OCI-M1 (cell line): ENCODE measurements at regions not wholly inside any gene's neighbourhood (a gene's known extent, or its start where the extent isn't known, plus 50 kb on each side); places are given as distances from the start of the nearest gene placed in this dataset.

ENCODE experiments used
- DNase-seq: peaks from one replicate; lab custom pipeline; 2025; lab: John Stamatoyannopoulos, UW

GRCh38 chr2:128380061-128380889, 61.6 kb upstream of the HS6ST1 start:
- no peak for DNase-seq

- DNase-seq, result no peak
Measured at GRCh38 chr2:128380961-128381938, 62.6 kb upstream of the HS6ST1 start.

- no peak for DNase-seq
Measured at GRCh38 chr2:128384446-128384845, 65.8 kb upstream of the HS6ST1 start.

- DNase-seq, result no peak
Measured at GRCh38 chr2:128384956-128385355, 66.3 kb upstream of the HS6ST1 start.

GRCh38 chr2:128385365-128385764, 66.7 kb upstream of the HS6ST1 start:
- DNase-seq, result no peak

GRCh38 chr2:128386066-128386465, 67.4 kb upstream of the HS6ST1 start:
- DNase-seq, result no peak

- no peak for DNase-seq
Measured at GRCh38 chr2:128388499-128388941, 69.9 kb upstream of the HS6ST1 start.

GRCh38 chr2:128389388-128390086, 70.9 kb upstream of the HS6ST1 start:
- no peak for DNase-seq

- DNase-seq, result no peak
Measured at GRCh38 chr2:128390256-128390990, 71.8 kb upstream of the HS6ST1 start.

- no peak for DNase-seq
Measured at GRCh38 chr2:128390991-128391630, 72.4 kb upstream of the HS6ST1 start.

GRCh38 chr2:128391679-128392078, 73.0 kb upstream of the HS6ST1 start:
- peak; percentile 30 for DNase-seq

- DNase-seq, result no peak
Measured at GRCh38 chr2:128392207-128392606, 73.5 kb upstream of the HS6ST1 start.

- DNase-seq, result peak; percentile 18
Measured at GRCh38 chr2:128394007-128394730, 75.5 kb upstream of the HS6ST1 start.

GRCh38 chr2:128395196-128395595, 76.5 kb upstream of the HS6ST1 start:
- DNase-seq, result no peak

GRCh38 chr2:128395640-128396499, 77.2 kb upstream of the HS6ST1 start:
- no peak for DNase-seq

- no peak for DNase-seq
Measured at GRCh38 chr2:128396500-128396891, 77.8 kb upstream of the HS6ST1 start.

GRCh38 chr2:128396946-128397345, 78.3 kb upstream of the HS6ST1 start:
- DNase-seq, result no peak

- DNase-seq, result no peak
Measured at GRCh38 chr2:128399256-128399655, 80.6 kb upstream of the HS6ST1 start.

- no peak for DNase-seq
Measured at GRCh38 chr2:128399690-128400291, 81.1 kb upstream of the HS6ST1 start.
